HG02885 (cell line): ENCODE measurements at regions not wholly inside any gene's neighbourhood (a gene's known extent, or its start where the extent isn't known, plus 50 kb on each side); places are given as distances from the start of the nearest gene placed in this dataset.
"Not testable (repeated sequence)": the region's sequence is repeated elsewhere in the genome, so short reads cannot be mapped to it uniquely, and the experiment has no call there.

ENCODE experiments used
- ATAC-seq: cut with Tn5 transposase; IDR thresholded peaks from one replicate; pipeline ENCODE4 v1.9.1; 2021; ENCODE audit warnings: mild to moderate bottlenecking; ENCODE audit not compliant: unreplicated experiment, poor library complexity

GRCh38 chr4:15332377-15332776 is 95.5 kb upstream of the C1QTNF7 start:
- no peak for ATAC-seq

- ATAC-seq: no peak
These were observed 93.9 kb upstream of the C1QTNF7 start for GRCh38 chr4:15333692-15334633.

DNA sequence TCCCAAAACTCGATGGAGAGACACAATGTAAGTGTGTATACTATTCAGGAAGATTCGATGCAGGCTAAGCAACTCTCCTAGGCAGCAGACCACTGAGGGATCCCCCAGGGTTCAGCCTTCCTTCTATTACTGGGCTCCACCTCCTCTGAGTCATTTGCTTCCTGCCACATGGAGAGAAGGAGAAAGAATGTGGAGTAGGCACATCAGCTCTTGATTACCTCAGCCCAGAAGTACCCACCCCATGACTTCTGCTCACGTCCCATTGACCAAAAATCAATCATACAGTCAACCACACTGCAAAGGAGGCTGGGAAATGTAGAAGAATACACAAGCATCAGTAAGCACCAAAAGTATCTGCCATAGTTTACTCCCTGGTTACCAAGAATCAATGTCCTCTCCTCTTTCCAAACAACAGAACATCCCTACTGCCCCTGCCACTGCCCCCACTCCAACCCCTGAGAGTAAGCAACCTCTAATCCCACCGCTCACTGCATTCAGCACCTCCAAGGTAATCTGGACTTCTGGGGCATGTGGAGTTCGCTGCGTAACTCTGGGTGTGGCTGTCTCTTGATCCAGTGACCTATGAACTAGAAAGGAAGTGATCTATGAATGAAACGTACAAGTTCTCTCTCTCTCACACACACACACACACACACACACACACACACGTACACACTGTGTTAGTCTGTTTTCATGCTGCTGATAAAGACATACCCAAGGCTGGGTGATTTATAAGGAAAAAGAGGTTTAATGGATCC is 91.2 kb upstream of the C1QTNF7 start:
- no peak for ATAC-seq

- ATAC-seq: not testable (repeated sequence)
These were observed 90.6 kb upstream of the C1QTNF7 start for GRCh38 chr4:15337168-15337657.

DNA sequence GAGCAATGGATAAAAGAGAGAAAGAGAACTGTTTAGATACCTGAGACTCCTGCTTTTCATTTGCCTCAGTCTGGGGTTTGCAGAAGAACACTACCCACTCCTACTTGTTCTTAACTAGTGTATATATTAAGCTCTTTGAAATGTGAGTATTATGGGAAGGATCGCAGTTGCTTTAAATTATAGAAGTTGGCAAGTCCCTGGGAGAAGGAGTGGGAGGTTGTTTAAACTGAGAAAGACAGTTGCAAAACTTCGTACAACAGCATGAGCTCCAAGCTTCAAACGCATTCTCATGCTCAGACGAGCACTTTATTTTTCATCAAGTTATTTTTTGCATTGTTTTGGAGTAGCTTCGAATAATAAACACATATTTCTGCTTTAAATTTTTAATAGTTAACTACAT is 88.1 kb upstream of the C1QTNF7 start:
- ATAC-seq: no peak

DNA sequence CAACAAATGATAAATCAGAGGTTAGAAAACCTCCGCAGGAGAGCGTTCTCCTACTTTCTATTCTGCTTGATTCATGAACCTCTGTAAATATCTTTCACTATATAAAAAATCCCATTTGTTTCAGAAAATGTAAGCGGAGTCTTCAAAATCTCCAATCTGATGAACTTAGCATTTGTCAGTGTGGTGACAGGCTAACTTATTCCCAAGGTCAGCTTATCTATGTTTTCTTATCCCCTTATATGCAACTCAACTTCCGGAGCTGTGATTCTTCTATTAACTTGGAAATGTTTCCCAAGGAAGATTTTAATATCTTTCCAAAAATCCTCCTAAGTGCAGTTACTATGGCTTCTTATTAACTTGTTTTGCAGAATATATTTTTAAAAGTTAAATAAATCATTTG is 87.5 kb upstream of the C1QTNF7 start:
- no peak for ATAC-seq

- no peak for ATAC-seq
These were observed 86.7 kb upstream of the C1QTNF7 start for GRCh38 chr4:15340902-15341732.

GRCh38 chr4:15341733-15342300 is 86.0 kb upstream of the C1QTNF7 start:
- no peak for ATAC-seq

DNA sequence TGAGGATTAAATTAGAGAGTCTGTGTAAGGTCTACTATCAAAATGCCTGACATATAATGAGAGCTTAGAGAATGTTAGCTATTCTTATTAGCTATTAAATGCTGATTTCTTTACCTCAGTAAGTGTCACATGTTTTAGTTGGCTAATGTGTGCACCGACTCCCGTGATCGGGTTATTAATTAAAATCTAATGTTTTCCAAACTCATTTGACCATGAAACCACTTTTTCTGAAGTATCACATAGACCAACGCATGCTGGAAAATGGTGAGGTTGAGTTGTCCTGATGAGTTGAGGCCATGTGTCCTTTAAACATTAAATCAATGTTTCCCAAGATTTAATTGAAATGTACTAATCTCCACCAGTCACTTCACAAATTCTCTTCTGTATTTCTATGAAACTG is 84.8 kb upstream of the C1QTNF7 start:
- ATAC-seq: no peak

- no peak for ATAC-seq
These were observed 84.3 kb upstream of the C1QTNF7 start for GRCh38 chr4:15343581-15343980.

DNA sequence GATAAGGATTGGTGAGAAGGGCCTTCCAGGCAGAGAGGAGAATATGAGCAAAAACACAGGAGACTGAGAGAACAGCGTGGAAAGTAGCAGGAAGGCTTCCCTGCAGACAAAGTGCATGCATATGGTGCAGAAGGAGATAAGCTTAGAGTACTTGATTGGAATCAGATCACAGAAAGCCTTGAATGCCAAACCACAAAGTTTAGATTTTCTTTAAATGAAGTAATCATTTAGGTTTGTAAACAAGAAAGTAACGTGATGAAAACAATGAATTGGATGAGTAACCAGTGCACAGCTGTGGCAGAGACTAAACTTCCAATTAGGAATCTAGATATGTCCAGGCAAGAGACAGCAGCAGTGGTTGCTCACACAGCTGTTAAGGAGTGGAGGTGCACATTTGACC is 83.8 kb upstream of the C1QTNF7 start:
- no peak for ATAC-seq

GRCh38 chr4:15345134-15345533 is 82.7 kb upstream of the C1QTNF7 start:
- ATAC-seq: no peak

GRCh38 chr4:15348236-15348635 is 79.6 kb upstream of the C1QTNF7 start:
- no peak for ATAC-seq

GRCh38 chr4:15348695-15349094 is 79.1 kb upstream of the C1QTNF7 start:
- no peak for ATAC-seq

- no peak for ATAC-seq
These were observed 78.3 kb upstream of the C1QTNF7 start for GRCh38 chr4:15349531-15349935.

DNA sequence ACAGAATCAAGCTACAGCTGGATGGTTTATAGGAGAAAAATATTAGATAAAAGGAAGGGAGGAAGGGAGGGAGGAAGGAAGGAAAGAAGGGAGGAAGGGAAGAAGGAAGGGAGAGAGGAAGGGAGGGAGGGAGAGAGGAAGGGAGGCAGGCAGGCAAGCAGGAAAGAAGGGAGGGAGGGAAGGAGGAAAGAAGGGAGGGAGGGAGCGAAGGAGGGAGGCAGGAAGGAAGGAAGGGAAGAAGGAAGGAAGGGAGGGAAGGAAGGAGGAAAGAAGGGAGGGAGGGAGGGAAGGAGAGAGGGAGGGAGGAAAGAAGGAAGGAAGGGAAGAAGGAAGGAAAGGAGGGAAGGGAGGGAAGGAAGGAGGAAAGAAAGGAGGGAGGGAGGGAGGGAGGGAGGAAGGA is 77.9 kb upstream of the C1QTNF7 start:
- ATAC-seq: no peak

- ATAC-seq: no peak
These were observed 75.3 kb upstream of the C1QTNF7 start for GRCh38 chr4:15352524-15352923.

- ATAC-seq: no peak
These were observed 74.6 kb upstream of the C1QTNF7 start for GRCh38 chr4:15353207-15353606.

DNA sequence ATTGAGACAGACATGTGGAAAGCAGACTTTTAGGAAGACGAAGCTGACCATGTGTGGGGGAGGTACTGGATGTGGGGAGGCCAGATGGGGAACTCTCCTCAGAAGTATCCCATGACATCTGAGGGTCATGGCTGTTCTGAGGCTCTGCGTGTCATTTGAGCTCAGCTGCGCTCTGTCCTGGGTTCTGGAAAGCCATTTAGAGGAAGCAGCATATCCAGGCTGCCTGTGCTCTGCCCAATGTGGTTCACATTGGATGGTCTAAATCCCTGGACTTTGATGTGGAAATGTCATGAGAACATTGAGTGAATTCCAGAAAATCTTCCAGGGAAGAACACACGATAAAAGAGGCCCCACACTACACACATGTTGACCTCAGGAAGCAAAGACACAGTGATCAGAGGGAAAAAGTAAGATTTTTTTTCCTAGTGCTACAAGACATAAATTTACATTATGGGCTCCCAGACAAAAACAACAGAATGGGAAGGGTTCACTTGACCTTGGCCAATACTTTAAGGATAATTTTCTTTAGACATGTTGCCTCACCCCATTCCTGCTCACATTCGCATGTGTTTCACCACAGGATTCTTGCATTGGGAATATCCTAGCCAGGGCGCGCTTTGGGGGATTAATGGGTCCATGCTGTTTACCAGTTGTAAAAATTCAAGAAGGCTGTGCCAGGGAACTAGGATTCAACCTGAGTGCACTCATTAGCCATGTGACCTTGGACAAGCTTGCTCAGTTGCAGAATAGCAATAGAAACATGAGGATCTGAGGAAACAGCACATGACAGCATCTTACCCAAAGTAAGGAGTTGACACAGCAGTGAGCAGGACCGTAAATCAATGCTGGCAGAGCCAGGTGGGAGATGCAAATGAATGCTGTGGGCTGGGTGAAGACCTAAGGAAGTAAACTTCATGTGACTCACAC is 73.2 kb upstream of the C1QTNF7 start:
- no peak for ATAC-seq
